HEK293 (cell line): ENCODE measurements at regions not wholly inside any gene's neighbourhood (a gene's known extent, or its start where the extent isn't known, plus 50 kb on each side); places are given as distances from the start of the nearest gene placed in this dataset.

ENCODE experiments used
- CTCF ChIA-PET: fragments of 350-600 bp; formaldehyde crosslinking; extraction: SDS; loops from one replicate; lab custom pipeline; 2021; ENCODE audit warnings: antibody characterized with exemption; lab: Yijun Ruan, JAX
- POLR2A ChIA-PET: fragments of 300-600 bp; formaldehyde crosslinking; extraction: SDS; loops from one replicate; lab custom pipeline; 2020; ENCODE audit warnings: antibody characterized with exemption, inconsistent platforms; lab: Yijun Ruan, JAX
- H3K27ac ChIP-seq: fragments of 200-500 bp; sonication (Bioruptor generic); 2 replicates; pipeline ENCODE4 v1.5.1; 2014; ENCODE audit warnings: low read depth, low read length, control low read depth, inconsistent platforms; ENCODE audit errors: extremely low read depth
- H3K36me3 ChIP-seq, 2 experiments: fragments of 200-500 bp in 1 of 2; sonication (Bioruptor generic) in 1 of 2; 1 replicate in 1 of 2; 2 replicates in 1 of 2; pipeline ENCODE4 v1.5.1; 2014 to 2017; ENCODE audit warnings: inconsistent platforms in 2 of 2, low read length in 2 of 2; ENCODE audit not compliant: control insufficient read depth in 2 of 2, insufficient read depth in 1 of 2
- H3K4me1 ChIP-seq: fragments of 200-500 bp; sonication (Bioruptor generic); 2 replicates; pipeline ENCODE4 v1.5.1; 2014; ENCODE audit warnings: mild to moderate bottlenecking, low read length, inconsistent platforms; ENCODE audit not compliant: control insufficient read depth, insufficient read depth
- H3K4me3 ChIP-seq: 2 replicates; pipeline ENCODE4 v1.5.1; 2011; ENCODE audit warnings: low read depth, mild to moderate bottlenecking, control low read depth, low read length, moderate library complexity
- H3K9me3 ChIP-seq: fragments of 200-500 bp; sonication (Bioruptor generic); 2 replicates; pipeline ENCODE4 v1.5.1; 2014; ENCODE audit warnings: low read depth, low read length, inconsistent platforms; ENCODE audit not compliant: control insufficient read depth, insufficient read depth
- GLIS1 ChIP-seq: fragments of 450-650 bp; formaldehyde crosslinking; IDR thresholded peaks from 2 replicates; pipeline ENCODE4 v1.5.1; 2016; ENCODE audit warnings: missing biosample characterization, missing genetic modification characterization
- HIC1 ChIP-seq: fragments of 450-650 bp; formaldehyde crosslinking; IDR thresholded peaks from 2 replicates; pipeline ENCODE4 v1.5.1; 2016; ENCODE audit warnings: missing biosample characterization, missing genetic modification characterization
- HOXD13 ChIP-seq: sonication (generic); formaldehyde crosslinking; IDR thresholded peaks from 2 replicates; pipeline ENCODE4 v1.8.0; 2022; ENCODE audit warnings: missing genetic modification reagents, borderline replicate concordance
- MYNN ChIP-seq: fragments of 450-650 bp; formaldehyde crosslinking; IDR thresholded peaks from 2 replicates; pipeline ENCODE4 v1.5.1; 2016; ENCODE audit warnings: missing biosample characterization, missing genetic modification characterization, borderline replicate concordance
- OVOL3 ChIP-seq: fragments of 450-650 bp; formaldehyde crosslinking; IDR thresholded peaks from 2 replicates; pipeline ENCODE4 v1.5.1; 2016; ENCODE audit warnings: missing biosample characterization, missing genetic modification characterization
- SP2 ChIP-seq: fragments of 450-650 bp; formaldehyde crosslinking; IDR thresholded peaks from 2 replicates; pipeline ENCODE4 v1.5.1; 2016; ENCODE audit warnings: missing biosample characterization, missing genetic modification characterization
- TCF7L2 ChIP-seq: IDR thresholded peaks from 2 replicates; pipeline ENCODE4 v1.6.1; 2011; ENCODE audit warnings: low read depth, mild to moderate bottlenecking, inconsistent platforms, low read length, moderate library complexity, borderline replicate concordance
- ZNF10 ChIP-seq: fragments of 450-650 bp; formaldehyde crosslinking; IDR thresholded peaks from 2 replicates; pipeline ENCODE4 v1.5.1; 2017; ENCODE audit warnings: missing biosample characterization, missing genetic modification characterization
- ZNF214 ChIP-seq: fragments of 450-650 bp; formaldehyde crosslinking; IDR thresholded peaks from 2 replicates; pipeline ENCODE4 v1.5.1; 2017; ENCODE audit warnings: missing biosample characterization, mild to moderate bottlenecking, missing genetic modification characterization, borderline replicate concordance
- ZNF362 ChIP-seq: fragments of 450-650 bp; formaldehyde crosslinking; IDR thresholded peaks from 2 replicates; pipeline ENCODE4 v1.5.1; 2016; ENCODE audit warnings: missing biosample characterization, missing genetic modification characterization
- ZNF404 ChIP-seq: fragments of 450-650 bp; formaldehyde crosslinking; IDR thresholded peaks from 2 replicates; pipeline ENCODE4 v1.5.1; 2017; ENCODE audit warnings: missing biosample characterization, missing genetic modification characterization
- ZNF530 ChIP-seq: fragments of 450-650 bp; formaldehyde crosslinking; IDR thresholded peaks from 2 replicates; pipeline ENCODE4 v1.5.1; 2016; ENCODE audit warnings: low read depth, missing biosample characterization, missing genetic modification characterization
- ZNF555 ChIP-seq: fragments of 450-650 bp; formaldehyde crosslinking; conservative IDR thresholded peaks from 2 replicates; pipeline ENCODE4 v1.5.1; 2017; ENCODE audit warnings: missing biosample characterization, mild to moderate bottlenecking, missing genetic modification characterization, inconsistent platforms
- ZNF585B ChIP-seq: fragments of 450-650 bp; formaldehyde crosslinking; IDR thresholded peaks from 2 replicates; pipeline ENCODE4 v1.5.1; 2016; ENCODE audit warnings: missing biosample characterization, missing genetic modification characterization
- ZNF704 ChIP-seq: fragments of 450-650 bp; formaldehyde crosslinking; IDR thresholded peaks from 2 replicates; pipeline ENCODE4 v1.5.1; 2016; ENCODE audit warnings: missing biosample characterization, missing genetic modification characterization
- TF ChIP-seq, protein P1 (sequence below): fragments of 450-650 bp; formaldehyde crosslinking; IDR thresholded peaks from 2 replicates; pipeline ENCODE4 v1.5.1; 2017; ENCODE audit warnings: missing biosample characterization, missing genetic modification characterization
- TF ChIP-seq, protein P2 (sequence below): fragments of 450-650 bp; formaldehyde crosslinking; IDR thresholded peaks from 2 replicates; pipeline ENCODE4 v1.5.1; 2017; ENCODE audit warnings: missing biosample characterization, mild to moderate bottlenecking, missing genetic modification characterization, moderate library complexity

DNA sequence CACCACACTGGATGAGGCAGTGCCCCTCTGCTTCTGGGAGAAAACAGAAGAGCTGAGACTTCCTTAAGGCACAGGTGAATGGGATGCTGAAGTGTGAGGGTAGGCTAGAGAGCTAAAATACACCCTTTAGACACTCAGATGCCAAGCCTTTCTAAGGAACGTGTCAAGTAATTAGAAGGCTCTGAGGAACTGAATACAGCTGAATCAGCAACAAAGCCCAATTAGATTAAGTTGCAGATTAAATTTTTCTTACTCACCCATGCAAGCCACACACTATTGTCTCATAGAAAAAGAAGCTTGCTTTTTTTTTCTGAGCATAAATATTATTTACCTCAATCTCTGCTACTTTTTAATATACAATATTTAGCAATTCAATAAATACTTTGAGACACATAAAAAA, 354.3 kb upstream of the NRG3 start:
- Histone ChIP-seq H3K36me3 (no peaks in the 10 kb centered on the region), H3K27ac (no peak overlapping the region), H3K9me3 (no peaks in the 10 kb centered on the region), H3K4me3 (no peak overlapping the region), H3K4me1 (no peaks in the 10 kb centered on the region)
- ChIA-PET CTCF (no interaction called here), POLR2A (no interaction called here)
- TF ChIP-seq ZNF555 (tag by site-specific recombination) (no peak), TCF7L2 (no peak), ZNF214 (tag by site-specific recombination) (no peak), ZNF404 (tag by site-specific recombination) (no peak), OVOL3 (tag by site-specific recombination) (no peak), ZNF704 (tag by site-specific recombination) (no peak), HOXD13 (CRISPR knock-in tag) (no peak), HIC1 (tag by site-specific recombination) (no peak), SP2 (tag by site-specific recombination) (no peak), ZNF10 (tag by site-specific recombination) (no peak)
- TF ChIP-seq, protein P1, sequence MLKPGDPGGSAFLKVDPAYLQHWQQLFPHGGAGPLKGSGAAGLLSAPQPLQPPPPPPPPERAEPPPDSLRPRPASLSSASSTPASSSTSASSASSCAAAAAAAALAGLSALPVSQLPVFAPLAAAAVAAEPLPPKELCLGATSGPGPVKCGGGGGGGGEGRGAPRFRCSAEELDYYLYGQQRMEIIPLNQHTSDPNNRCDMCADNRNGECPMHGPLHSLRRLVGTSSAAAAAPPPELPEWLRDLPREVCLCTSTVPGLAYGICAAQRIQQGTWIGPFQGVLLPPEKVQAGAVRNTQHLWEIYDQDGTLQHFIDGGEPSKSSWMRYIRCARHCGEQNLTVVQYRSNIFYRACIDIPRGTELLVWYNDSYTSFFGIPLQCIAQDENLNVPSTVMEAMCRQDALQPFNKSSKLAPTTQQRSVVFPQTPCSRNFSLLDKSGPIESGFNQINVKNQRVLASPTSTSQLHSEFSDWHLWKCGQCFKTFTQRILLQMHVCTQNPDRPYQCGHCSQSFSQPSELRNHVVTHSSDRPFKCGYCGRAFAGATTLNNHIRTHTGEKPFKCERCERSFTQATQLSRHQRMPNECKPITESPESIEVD: no peak

DNA sequence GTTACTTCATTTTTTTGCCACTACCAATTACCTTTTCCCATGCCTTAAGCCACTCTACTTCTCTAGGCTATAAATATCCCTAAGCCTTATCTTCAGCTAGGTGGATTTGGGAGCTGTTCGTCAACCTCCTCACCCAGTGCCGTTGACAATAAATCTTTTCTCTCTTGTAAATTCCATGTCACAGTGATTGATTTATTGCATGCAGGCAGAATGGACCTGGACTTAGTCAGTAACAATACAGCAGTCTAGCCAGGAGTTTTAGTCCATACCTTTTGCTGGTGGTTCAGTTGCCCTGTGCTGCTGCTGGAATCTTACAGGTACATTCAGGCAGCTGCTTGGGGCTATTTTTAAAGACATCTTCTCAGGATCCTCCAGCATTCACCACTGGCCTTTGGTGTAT, 350.5 kb upstream of the NRG3 start:
- POLR2A ChIA-PET: no interaction called here
- TF ChIP-seq ZNF362: no peak
- no peak for TF ChIP-seq GLIS1
- TF ChIP-seq ZNF530 (tag by site-specific recombination): no peak
- TF ChIP-seq ZNF585B (tag by site-specific recombination): no peak
- TF ChIP-seq MYNN (tag by site-specific recombination): no peak
- TF ChIP-seq, protein P2, sequence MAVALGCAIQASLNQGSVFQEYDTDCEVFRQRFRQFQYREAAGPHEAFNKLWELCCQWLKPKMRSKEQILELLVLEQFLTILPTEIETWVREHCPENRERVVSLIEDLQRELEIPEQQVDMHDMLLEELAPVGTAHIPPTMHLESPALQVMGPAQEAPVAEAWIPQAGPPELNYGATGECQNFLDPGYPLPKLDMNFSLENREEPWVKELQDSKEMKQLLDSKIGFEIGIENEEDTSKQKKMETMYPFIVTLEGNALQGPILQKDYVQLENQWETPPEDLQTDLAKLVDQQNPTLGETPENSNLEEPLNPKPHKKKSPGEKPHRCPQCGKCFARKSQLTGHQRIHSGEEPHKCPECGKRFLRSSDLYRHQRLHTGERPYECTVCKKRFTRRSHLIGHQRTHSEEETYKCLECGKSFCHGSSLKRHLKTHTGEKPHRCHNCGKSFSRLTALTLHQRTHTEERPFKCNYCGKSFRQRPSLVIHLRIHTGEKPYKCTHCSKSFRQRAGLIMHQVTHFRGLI: no peak
- TF ChIP-seq HOXD13 (CRISPR knock-in tag): no peak
- no peaks in the 10 kb centered on the region for H3K4me1 ChIP-seq
- H3K4me3 ChIP-seq: no peak overlapping the region
- H3K27ac ChIP-seq: no peak overlapping the region
- H3K9me3 ChIP-seq: no peaks in the 10 kb centered on the region
- CTCF ChIA-PET: interaction anchor here (0.6 to 1.2 kb wide), 2 partner anchors 10 to 860 kb away, joined by 3 read pairs; no protein-coding TSS in a partner anchor
- no peaks in the 10 kb centered on the region for H3K36me3 ChIP-seq
